HG03432 (cell line): ENCODE measurements at regions not wholly inside any gene's neighbourhood (a gene's known extent, or its start where the extent isn't known, plus 50 kb on each side); places are given as distances from the start of the nearest gene placed in this dataset.
A peak's percentile ranks its signal among the peaks of the same experiment; 100 is the strongest.

ENCODE experiments used
- ATAC-seq: cut with Tn5 transposase; IDR thresholded peaks from one replicate; pipeline ENCODE4 v1.9.1; 2021; ENCODE audit warnings: mild to moderate bottlenecking, moderate library complexity; ENCODE audit not compliant: unreplicated experiment

DNA sequence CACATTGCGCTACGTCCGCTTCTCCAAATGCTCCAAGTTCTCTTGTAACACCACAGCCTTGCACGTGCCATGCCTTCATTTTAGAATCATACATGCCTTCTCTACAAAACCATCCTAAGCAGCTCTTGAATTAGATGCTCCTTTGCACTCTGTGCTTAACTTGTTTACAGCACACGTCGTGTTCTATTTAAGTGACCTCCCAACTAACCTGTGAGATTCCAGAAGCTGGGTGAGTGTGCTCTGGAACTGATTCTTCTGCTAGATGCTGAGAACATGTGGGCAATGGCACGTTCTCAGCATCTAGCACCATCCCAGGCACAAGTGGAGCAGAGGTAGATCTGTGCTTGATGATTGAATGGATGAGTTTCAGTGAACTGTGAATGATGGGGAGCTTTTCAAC lies 100.0 kb upstream of the NEDD9 start:
- no peak for ATAC-seq

DNA sequence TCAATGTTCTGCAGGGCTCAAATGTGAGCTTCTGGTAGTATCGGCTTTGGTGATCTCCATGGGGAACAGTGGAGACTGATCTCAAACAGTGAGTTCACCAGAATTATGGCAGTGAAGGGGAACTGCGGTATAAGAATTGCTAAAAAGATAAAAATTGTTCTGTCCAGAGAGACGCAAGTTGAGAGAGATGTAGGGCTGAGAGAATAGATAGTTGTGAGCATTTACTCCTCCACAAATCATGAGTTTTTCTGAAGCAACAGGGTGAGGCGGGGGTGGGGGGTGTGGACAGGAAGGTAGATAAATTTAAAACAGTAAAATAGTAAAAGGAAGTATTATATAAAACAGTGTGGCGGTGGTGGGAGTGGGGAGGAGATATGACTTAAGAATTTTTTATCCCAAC lies 98.6 kb upstream of the NEDD9 start:
- no peak for ATAC-seq

GRCh38 chr6:11330413-11330760 lies 97.9 kb upstream of the NEDD9 start:
- ATAC-seq = no peak

- ATAC-seq = no peak
Observed at GRCh38 chr6:11329726-11330412, 97.4 kb upstream of the NEDD9 start.

DNA sequence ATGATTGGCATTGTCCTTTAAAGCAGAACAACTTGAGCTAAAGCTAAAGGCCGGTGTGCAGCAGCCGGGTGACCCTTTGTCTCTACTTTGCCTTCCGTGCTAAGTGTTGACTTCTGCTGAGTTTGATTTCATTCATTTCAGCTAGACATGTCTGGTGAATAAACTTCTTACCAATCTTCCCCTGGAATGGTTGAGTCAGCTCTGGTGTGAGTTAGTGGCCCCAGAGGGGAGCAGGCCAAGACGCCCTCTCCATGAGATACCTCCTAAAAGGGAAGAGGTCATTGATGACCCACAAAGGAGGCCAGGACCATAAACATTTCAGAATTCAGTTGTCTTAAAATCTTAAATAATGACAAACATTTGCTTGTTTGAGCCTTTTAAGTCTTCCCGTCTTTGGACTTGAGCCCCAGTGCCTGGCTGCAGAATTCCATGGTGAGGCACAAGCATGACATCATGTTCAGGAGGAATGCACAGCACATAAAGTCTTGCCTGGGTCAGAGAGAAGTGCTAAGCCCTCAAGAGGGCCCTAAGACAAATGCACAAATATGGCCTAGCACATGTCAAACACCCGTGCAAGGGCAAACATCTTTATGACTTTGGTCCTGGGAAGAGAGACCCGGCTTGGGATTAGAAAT lies 96.3 kb upstream of the NEDD9 start:
- ATAC-seq = no peak

- ATAC-seq = no peak
Observed at GRCh38 chr6:11327961-11328360, 95.5 kb upstream of the NEDD9 start.

- no peak for ATAC-seq
Observed at GRCh38 chr6:11326116-11326515, 93.6 kb upstream of the NEDD9 start.

DNA sequence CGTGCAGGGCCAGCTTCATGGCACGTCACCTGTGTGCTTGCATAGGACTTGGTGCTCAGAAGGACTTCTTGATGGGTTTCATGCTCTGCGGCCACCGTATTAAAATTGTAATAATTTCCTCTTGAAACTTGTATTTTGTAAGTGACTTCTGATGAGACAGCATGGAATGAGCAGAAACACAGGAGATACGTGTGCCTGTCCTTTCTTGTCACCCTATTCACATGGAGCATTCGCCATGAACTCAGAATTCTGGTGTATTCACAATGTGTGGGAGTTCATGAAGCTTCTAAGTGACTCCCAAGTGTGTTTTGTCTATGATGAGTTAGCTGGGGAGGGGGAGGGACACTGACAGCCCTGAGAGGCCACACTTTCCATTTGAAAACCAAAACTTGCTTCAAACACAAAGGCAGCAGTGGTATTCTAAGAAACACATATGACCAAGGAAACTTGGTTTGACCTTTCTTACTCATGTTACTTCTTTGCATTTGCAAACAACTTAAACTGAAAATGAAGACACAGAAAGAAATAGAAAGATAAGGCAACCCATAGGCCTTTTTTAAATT lies 92.1 kb upstream of the NEDD9 start:
- peak; percentile 81 for ATAC-seq

DNA sequence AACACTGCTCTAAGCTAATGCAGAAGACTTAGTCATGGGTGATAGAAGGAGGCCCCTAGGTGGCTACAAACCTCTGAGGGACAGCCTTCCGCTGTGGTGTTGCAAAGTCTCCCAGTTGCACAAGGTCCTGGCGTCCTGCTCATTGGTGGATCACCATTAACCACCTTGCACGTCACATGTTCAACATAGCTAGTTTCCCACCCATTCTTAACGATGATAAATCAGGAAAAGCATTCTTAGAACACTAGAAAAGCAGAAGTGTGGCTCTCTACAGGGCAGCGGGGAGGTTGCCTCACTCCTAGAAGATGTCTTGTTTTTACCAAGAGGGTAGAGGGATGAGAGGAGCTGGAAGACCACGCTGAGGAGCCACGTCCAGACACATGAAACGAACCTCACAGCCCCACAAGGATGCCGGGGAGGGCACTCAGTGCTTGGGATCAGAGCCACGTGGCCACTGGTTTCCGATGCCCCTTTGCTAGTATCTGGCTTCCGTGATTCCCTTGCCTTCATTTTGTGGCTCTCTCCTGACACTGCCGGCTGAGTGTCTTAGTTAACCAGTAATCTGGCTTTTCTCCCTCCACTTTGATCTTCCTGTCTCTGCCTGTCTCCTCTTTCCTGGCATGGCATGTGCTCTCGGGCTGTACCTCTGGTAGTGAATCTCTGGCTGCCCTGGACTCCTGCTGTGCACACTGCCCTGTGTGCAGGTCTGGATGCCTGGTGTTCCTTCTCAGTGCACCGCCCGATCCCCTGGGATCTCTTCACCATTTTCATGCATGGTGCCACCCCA lies 91.4 kb upstream of the NEDD9 start:
- ATAC-seq = no peak

- ATAC-seq = no peak
Observed at GRCh38 chr6:11322252-11322885, 89.9 kb upstream of the NEDD9 start.

DNA sequence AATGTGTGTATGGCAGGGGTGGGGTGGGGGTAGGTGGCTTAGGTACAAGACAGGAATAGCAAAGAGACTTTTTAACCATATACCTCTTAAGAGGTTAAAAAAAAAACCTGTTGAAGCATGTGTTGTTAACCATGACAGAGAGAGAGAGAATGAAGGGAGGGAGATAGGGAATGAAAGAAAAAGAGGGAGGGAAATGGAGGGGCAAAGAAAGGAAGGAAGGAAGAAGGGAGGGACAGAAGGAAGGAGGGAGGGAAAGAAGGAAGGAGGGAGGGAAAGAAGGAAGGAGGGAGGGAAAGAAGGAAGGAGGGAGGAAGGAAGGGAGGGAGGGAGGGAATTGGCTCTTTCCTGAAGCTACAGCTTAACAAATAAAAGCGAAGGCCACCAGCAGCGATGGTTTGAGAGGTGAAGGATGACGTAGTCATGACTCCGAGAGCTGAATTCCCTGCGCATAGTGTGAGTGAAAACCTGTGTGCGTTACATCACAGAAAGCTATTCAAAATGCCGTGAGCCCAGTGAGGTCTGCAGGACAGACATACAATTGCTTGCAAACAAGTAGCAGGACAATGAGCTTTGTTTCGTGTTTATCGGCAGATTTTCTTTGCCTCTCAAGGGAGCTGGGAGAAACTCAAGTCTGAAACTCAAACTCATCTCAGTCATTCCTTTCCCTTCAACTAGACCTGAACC lies 88.6 kb upstream of the NEDD9 start:
- ATAC-seq = no peak

GRCh38 chr6:11318835-11319813 lies 86.7 kb upstream of the NEDD9 start:
- no peak for ATAC-seq

GRCh38 chr6:11317885-11318771 lies 85.7 kb upstream of the NEDD9 start:
- ATAC-seq = peak; percentile 87

DNA sequence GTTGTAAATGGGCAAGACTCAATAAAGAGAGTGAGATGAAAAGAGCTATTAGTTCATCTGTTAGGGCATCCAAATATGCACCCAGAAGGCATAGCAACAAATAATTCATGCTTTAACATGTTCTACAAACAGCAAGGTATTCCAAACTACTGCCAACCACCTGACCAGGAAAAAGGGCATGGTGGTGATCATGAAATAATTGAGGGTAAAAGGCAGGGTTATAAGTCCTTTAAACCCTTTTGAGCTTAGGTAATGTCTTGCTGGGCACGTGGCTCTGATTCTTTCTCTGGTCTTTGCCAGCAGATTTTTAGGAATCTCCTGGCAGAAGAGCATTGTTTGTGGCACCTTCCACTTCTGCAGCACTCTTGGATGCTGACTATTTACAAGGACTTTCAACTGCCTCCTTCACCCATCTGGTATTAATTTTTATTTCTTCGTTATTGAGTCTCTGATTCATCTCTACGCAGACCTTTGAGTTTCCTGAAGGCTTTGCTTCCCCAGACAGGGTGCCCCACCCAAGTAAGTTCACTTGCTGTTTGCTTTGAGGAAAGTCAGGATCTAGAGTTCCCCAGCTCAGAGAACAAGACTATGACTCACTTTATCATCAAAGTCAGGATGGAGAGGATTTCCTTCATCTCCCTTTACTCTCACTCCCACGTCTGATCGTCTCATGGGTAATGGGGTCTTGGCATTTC lies 83.4 kb upstream of the NEDD9 start:
- no peak for ATAC-seq

- ATAC-seq = no peak
Observed at GRCh38 chr6:11313207-11313606, 80.7 kb upstream of the NEDD9 start.

- ATAC-seq = no peak
Observed at GRCh38 chr6:11311970-11312369, 79.5 kb upstream of the NEDD9 start.

- no peak for ATAC-seq
Observed at GRCh38 chr6:11309947-11310665, 77.6 kb upstream of the NEDD9 start.
